Vagina (tissue), 2 donors: ENCODE measurements at regions not wholly inside any gene's neighbourhood (a gene's known extent, or its start where the extent isn't known, plus 50 kb on each side); places are given as distances from the start of the nearest gene placed in this dataset.

Experiments
- POLR2A ChIP-seq, 2 donors: fragments of 450-650 bp; IDR thresholded peaks; one replicate each; pipeline ENCODE4 v1.6.1; 2017; ENCODE audit warnings: antibody characterized with exemption in 2 of 2, mild to moderate bottlenecking in 2 of 2, moderate library complexity in 2 of 2
- TF ChIP-seq, protein P1 (sequence below), 3 experiments: fragments of 450-650 bp in 2 of 3; fragments of 200-600 bp in 1 of 3; sonication (generic) in 1 of 3; IDR thresholded peaks; one replicate each; pipeline ENCODE4 v1.5.1; 2017 to 2019; ENCODE audit warnings: antibody characterized with exemption in 3 of 3, mild to moderate bottlenecking in 2 of 3, moderate library complexity in 2 of 3

DNA sequence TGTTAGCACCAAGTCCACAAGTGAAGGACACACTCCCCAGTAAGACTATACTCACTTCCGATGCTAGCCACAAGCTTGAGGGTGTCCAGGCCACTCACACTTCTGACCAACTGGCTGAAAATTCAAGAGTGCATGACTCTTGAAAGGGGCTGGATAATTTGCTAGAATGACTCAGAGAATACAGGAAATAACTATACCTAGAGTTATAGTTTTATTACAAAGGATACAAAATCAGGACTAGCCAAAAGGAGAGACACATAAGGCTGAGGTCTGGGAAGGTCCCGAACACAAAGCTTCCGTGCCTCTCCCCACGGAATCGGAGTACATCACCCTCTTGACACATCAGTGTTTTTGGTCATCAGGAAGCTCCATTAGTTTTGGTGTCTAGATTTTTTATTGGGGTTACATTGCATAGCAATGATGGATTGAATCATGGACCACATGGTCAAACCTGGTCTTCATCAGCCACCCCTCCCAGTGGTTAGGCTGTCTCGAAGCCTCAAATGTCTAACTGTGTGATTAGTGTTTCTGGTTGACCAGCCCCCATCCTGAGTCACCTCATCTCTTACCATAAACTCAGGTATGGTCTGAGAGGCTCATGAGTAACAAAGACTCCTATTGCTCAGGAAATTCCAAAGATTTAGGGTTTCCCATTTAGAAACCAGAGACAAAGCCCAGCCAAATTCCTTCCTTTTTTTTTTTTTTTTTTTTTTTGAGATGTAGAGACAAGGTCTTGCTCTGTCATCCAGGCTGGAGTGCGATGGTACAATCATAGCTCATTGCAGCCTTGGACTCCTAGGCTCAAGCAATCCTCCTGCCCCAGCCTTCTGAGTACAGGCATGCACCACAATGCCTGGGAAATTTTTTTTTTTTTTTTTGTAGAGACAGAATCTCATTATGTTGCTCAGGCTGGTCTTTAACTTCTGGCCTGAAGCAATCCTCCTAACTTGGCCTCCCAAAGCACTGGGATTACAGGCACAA, 472.0 kb upstream of the TBX3 start:
- TF ChIP-seq, protein P1, sequence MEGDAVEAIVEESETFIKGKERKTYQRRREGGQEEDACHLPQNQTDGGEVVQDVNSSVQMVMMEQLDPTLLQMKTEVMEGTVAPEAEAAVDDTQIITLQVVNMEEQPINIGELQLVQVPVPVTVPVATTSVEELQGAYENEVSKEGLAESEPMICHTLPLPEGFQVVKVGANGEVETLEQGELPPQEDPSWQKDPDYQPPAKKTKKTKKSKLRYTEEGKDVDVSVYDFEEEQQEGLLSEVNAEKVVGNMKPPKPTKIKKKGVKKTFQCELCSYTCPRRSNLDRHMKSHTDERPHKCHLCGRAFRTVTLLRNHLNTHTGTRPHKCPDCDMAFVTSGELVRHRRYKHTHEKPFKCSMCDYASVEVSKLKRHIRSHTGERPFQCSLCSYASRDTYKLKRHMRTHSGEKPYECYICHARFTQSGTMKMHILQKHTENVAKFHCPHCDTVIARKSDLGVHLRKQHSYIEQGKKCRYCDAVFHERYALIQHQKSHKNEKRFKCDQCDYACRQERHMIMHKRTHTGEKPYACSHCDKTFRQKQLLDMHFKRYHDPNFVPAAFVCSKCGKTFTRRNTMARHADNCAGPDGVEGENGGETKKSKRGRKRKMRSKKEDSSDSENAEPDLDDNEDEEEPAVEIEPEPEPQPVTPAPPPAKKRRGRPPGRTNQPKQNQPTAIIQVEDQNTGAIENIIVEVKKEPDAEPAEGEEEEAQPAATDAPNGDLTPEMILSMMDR (IDR thresholded peaks at IDR 0.05), result no peak
- no peak for TF ChIP-seq POLR2A (IDR thresholded peaks at IDR 0.05)
